H9 (cell line): ENCODE measurements at regions not wholly inside any gene's neighbourhood (a gene's known extent, or its start where the extent isn't known, plus 50 kb on each side); places are given as distances from the start of the nearest gene placed in this dataset.

ENCODE experiments used
- DNase-seq: peaks from one replicate; pipeline ENCODE4 v3.0.0-alpha.2; 2017
- H2AFZ ChIP-seq: one replicate; pipeline ENCODE4 v1.6.1; 2013; ENCODE audit warnings: mild to moderate bottlenecking, low read length, control low read depth, moderate library complexity
- H2AK5ac ChIP-seq: 2 replicates; pipeline ENCODE4 v1.6.1; 2013; ENCODE audit warnings: low read length, control low read depth, mixed read lengths; ENCODE audit not compliant: insufficient read length
- H2BK120ac ChIP-seq: one replicate; pipeline ENCODE4 v1.6.1; 2013; ENCODE audit warnings: low read depth, mild to moderate bottlenecking, low read length, control low read depth, inconsistent platforms; ENCODE audit not compliant: poor library complexity, severe bottlenecking
- H2BK12ac ChIP-seq: 2 replicates; pipeline ENCODE4 v1.6.1; 2013; ENCODE audit warnings: low read length, control low read depth, mixed read lengths, low read depth; ENCODE audit not compliant: insufficient read length
- H2BK15ac ChIP-seq: 2 replicates; pipeline ENCODE4 v1.6.1; 2013; ENCODE audit warnings: low read depth, low read length, control low read depth
- H2BK20ac ChIP-seq: one replicate; pipeline ENCODE4 v1.6.1; 2013; ENCODE audit warnings: low read depth, mild to moderate bottlenecking, low read length, control low read depth, inconsistent platforms; ENCODE audit not compliant: poor library complexity, severe bottlenecking
- H2BK5ac ChIP-seq: 2 replicates; pipeline ENCODE4 v1.6.1; 2013; ENCODE audit warnings: low read length, control low read depth, mixed read lengths; ENCODE audit not compliant: insufficient read length
- H3K14ac ChIP-seq: 2 replicates; pipeline ENCODE4 v1.6.1; 2013; ENCODE audit warnings: low read length, control low read depth; ENCODE audit not compliant: insufficient read depth
- H3K18ac ChIP-seq: 2 replicates; pipeline ENCODE4 v1.6.1; 2013; ENCODE audit warnings: low read depth, mild to moderate bottlenecking, mixed read lengths, low read length, control low read depth; ENCODE audit not compliant: insufficient read length
- H3K23ac ChIP-seq: 2 replicates; pipeline ENCODE4 v1.6.1; 2013; ENCODE audit warnings: low read length, control low read depth, mixed read lengths, low read depth; ENCODE audit not compliant: insufficient read length
- H3K23me2 ChIP-seq: 2 replicates; pipeline ENCODE4 v1.6.1; 2013; ENCODE audit warnings: low read depth, mild to moderate bottlenecking, mixed read lengths, low read length, control low read depth; ENCODE audit not compliant: insufficient read length, poor library complexity, severe bottlenecking
- H3K27ac ChIP-seq: 2 replicates; pipeline ENCODE4 v1.5.1; 2013; ENCODE audit warnings: low read length, control low read depth, mixed read lengths, low read depth; ENCODE audit not compliant: insufficient read length
- H3K27me3 ChIP-seq: 2 replicates; pipeline ENCODE4 v1.6.1; 2013; ENCODE audit warnings: low read length, control low read depth, inconsistent platforms; ENCODE audit not compliant: insufficient read depth
- H3K4ac ChIP-seq: 2 replicates; pipeline ENCODE4 v1.6.1; 2013; ENCODE audit warnings: low read depth, mild to moderate bottlenecking, control low read depth, inconsistent platforms, low read length, moderate library complexity
- H3K4me1 ChIP-seq: 2 replicates; pipeline ENCODE4 v1.6.1; 2013; ENCODE audit warnings: low read length, control low read depth, inconsistent platforms; ENCODE audit not compliant: insufficient read depth
- H3K4me2 ChIP-seq: 2 replicates; pipeline ENCODE4 v1.6.1; 2013; ENCODE audit warnings: low read length, control low read depth, mixed read lengths; ENCODE audit not compliant: insufficient read length, insufficient read depth
- H3K56ac ChIP-seq: 2 replicates; pipeline ENCODE4 v1.6.1; 2013; ENCODE audit warnings: low read depth, mild to moderate bottlenecking, mixed read lengths, low read length, control low read depth; ENCODE audit not compliant: insufficient read length
- H3K79me1 ChIP-seq: 2 replicates; pipeline ENCODE4 v1.6.1; 2013; ENCODE audit warnings: low read depth, mild to moderate bottlenecking, moderate library complexity, low read length, control low read depth, inconsistent platforms; ENCODE audit not compliant: insufficient read depth, poor library complexity, severe bottlenecking
- H3K79me2 ChIP-seq: 2 replicates; pipeline ENCODE4 v1.6.1; 2013; ENCODE audit warnings: low read length, control low read depth, inconsistent platforms; ENCODE audit not compliant: insufficient read depth
- H3K9ac ChIP-seq: 2 replicates; pipeline ENCODE4 v1.6.1; 2013; ENCODE audit warnings: low read length, control low read depth, mixed read lengths; ENCODE audit not compliant: insufficient read length; ENCODE audit errors: extremely low read depth
- H3K9me3 ChIP-seq: one replicate; pipeline ENCODE4 v1.6.1; 2013; ENCODE audit warnings: low read depth, low read length, inconsistent platforms; ENCODE audit not compliant: control insufficient read depth
- H3T11ph ChIP-seq: one replicate; pipeline ENCODE4 v1.6.1; 2013; ENCODE audit warnings: mild to moderate bottlenecking, low read length, control low read depth, inconsistent platforms
- H4K20me1 ChIP-seq: one replicate; pipeline ENCODE4 v1.6.1; 2013; ENCODE audit not compliant: control insufficient read depth, insufficient read length, insufficient read depth
- H4K5ac ChIP-seq: 2 replicates; pipeline ENCODE4 v1.6.1; 2013; ENCODE audit warnings: low read depth, mild to moderate bottlenecking, mixed read lengths, low read length, control low read depth; ENCODE audit not compliant: insufficient read length
- H4K8ac ChIP-seq: replicated peaks from 2 replicates; pipeline ENCODE4 v1.6.1; 2013; ENCODE audit warnings: low read length, control low read depth, mixed read lengths, low read depth; ENCODE audit not compliant: insufficient read length
- H4K91ac ChIP-seq: 2 replicates; pipeline ENCODE4 v1.6.1; 2013; ENCODE audit warnings: low read depth, mild to moderate bottlenecking, moderate library complexity, mixed read lengths, low read length, control low read depth; ENCODE audit not compliant: insufficient read length
- H3K27ac Mint-ChIP-seq, 3 experiments: 2 replicates in 2 of 3; 3 replicates in 1 of 3; pipeline ENCODE4 v1.8.0; 2020 to 2021; ENCODE audit warnings: mixed read lengths in 3 of 3, mild to moderate bottlenecking in 1 of 3, moderate library complexity in 1 of 3
- H3K27me3 Mint-ChIP-seq: 2 replicates; pipeline ENCODE4 v1.8.0; 2021; ENCODE audit warnings: low read depth, mild to moderate bottlenecking, moderate library complexity, mixed read lengths
- H3K36me3 Mint-ChIP-seq, 3 experiments: 2 replicates in 2 of 3; 3 replicates in 1 of 3; pipeline ENCODE4 v1.8.0; 2020 to 2021; ENCODE audit warnings: low read depth in 3 of 3, mixed read lengths in 3 of 3; ENCODE audit not compliant: insufficient read depth in 1 of 3
- H3K4me1 Mint-ChIP-seq, 2 experiments: 2 replicates each; pipeline ENCODE4 v1.8.0; 2020; ENCODE audit warnings: mixed read lengths in 2 of 2
- H3K4me3 Mint-ChIP-seq, 2 experiments: 2 replicates in 1 of 2; 3 replicates in 1 of 2; pipeline ENCODE4 v1.8.0; 2020 to 2021; ENCODE audit warnings: mild to moderate bottlenecking in 2 of 2, mixed read lengths in 2 of 2, moderate library complexity in 1 of 2
- H3K9me3 Mint-ChIP-seq, 2 experiments: 2 replicates in 1 of 2; 3 replicates in 1 of 2; pipeline ENCODE4 v1.8.0; 2020; ENCODE audit warnings: mild to moderate bottlenecking in 2 of 2, mixed read lengths in 2 of 2, moderate library complexity in 1 of 2
- WGBS: extraction: QIAGEN DNeasy Blood & Tissue Kit; methylation state at CpG from one replicate; pipeline ENCODE4 v1.1.7; 2013; ENCODE audit warnings: missing lambda C conversion rate, low lambda C conversion rate, mixed read lengths; ENCODE audit not compliant: insufficient read length; ENCODE audit errors: extremely low coverage; 5-methylcytosine and 5-hydroxymethylcytosine counted together
- TF ChIP-seq, protein P1 (sequence below): fragments of 200-600 bp; sonication (generic); conservative IDR thresholded peaks from 3 replicates; pipeline ENCODE4 v1.8.0; 2021; ENCODE audit warnings: antibody characterized with exemption, mild to moderate bottlenecking

DNA sequence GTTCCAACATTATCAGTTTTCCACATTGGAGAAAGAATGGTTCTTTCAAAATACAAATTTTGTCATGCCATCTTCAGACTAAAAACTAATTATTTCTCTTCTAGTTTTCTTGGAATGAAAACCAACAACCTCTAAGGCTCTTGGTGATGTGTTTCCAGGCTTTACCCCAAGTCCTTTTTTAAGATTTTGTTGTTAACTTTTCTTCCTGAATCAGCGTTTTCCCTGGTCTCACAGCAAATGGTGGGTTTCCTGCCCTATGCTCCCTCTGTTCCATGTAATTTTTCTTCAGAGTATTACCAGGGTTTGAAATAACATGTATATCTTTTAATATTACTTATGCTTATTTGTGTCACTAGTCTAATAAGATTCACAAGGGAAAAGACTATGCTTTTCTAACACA, 1311.9 kb downstream of the LRFN5 start:
- no peaks in the 10 kb centered on the region for H3K4me1 Mint-ChIP-seq
- no peak overlapping the region for H3K27ac Mint-ChIP-seq
- no peak for DNase-seq
- Histone ChIP-seq H3K4ac (no peak overlapping the region), H4K20me1 (no peaks in the 10 kb centered on the region), H4K5ac (no peak overlapping the region), H4K91ac (no peak overlapping the region), H2BK5ac (no peak overlapping the region), H3T11ph (no peak overlapping the region), H2BK15ac (no peak overlapping the region), H3K79me1 (no peaks in the 10 kb centered on the region), H2AK5ac (no peak overlapping the region), H3K4me2 (no peak overlapping the region), H3K27me3 (no peaks in the 10 kb centered on the region), H2BK12ac (no peak overlapping the region), H3K56ac (no peak overlapping the region), H2AFZ (no peak overlapping the region), H3K23me2 (no peaks in the 10 kb centered on the region), H3K79me2 (no peaks in the 10 kb centered on the region), H3K23ac (no peak overlapping the region), H3K9ac (no peak overlapping the region), H3K4me1 (no peaks in the 10 kb centered on the region), H2BK120ac (no peak overlapping the region), H3K9me3 (no peaks in the 10 kb centered on the region), H4K8ac (no peak overlapping the region), H3K14ac (no peak overlapping the region), H2BK20ac (no peak overlapping the region), H3K27ac (no peak overlapping the region), H3K18ac (no peak overlapping the region)
- peaks cover 3 to 18% of the 10 kb centered on the region in 2 experiments; a peak in 4 of 5 replicates for H3K9me3 Mint-ChIP-seq
- TF ChIP-seq, protein P1, sequence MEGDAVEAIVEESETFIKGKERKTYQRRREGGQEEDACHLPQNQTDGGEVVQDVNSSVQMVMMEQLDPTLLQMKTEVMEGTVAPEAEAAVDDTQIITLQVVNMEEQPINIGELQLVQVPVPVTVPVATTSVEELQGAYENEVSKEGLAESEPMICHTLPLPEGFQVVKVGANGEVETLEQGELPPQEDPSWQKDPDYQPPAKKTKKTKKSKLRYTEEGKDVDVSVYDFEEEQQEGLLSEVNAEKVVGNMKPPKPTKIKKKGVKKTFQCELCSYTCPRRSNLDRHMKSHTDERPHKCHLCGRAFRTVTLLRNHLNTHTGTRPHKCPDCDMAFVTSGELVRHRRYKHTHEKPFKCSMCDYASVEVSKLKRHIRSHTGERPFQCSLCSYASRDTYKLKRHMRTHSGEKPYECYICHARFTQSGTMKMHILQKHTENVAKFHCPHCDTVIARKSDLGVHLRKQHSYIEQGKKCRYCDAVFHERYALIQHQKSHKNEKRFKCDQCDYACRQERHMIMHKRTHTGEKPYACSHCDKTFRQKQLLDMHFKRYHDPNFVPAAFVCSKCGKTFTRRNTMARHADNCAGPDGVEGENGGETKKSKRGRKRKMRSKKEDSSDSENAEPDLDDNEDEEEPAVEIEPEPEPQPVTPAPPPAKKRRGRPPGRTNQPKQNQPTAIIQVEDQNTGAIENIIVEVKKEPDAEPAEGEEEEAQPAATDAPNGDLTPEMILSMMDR, result no peak
- WGBS, result no CpG with 5 or more reads among the region's 1 CpG
- no peaks in the 10 kb centered on the region for H3K27me3 Mint-ChIP-seq
- H3K36me3 Mint-ChIP-seq, result peaks cover 0 to 20% (median 2%) of the 10 kb centered on the region in 3 experiments; a peak in 2 of 7 replicates
- H3K4me3 Mint-ChIP-seq, result no peak overlapping the region
